ENCODE measurements at regions not wholly inside any gene's neighbourhood (a gene's known extent, or its start where the extent isn't known, plus 50 kb on each side); places are given as distances from the start of the nearest gene placed in this dataset.
"Not testable (repeated sequence)": the region's sequence is repeated elsewhere in the genome, so short reads cannot be mapped to it uniquely, and the experiment has no call there.

GRCh38 chr9:64468943-64469342, 816.1 kb downstream of the FOXD4L5 start:
- DNase-seq (ENCODE audit: low spot score); ATAC-seq; H3K4me2 ChIP-seq (ENCODE audit: low read depth, low read length); H4K20me1 ChIP-seq (ENCODE audit: insufficient read depth, low read length); FAIRE-seq; H3K79me2 ChIP-seq (ENCODE audit: insufficient read depth, low read length); H3K27ac ChIP-seq (ENCODE audit: extremely low read length, insufficient read depth, low read length); H3K4me1 ChIP-seq (ENCODE audit: insufficient read depth, low read length); H3K36me3 ChIP-seq (replicated peaks in 1 of 2; ENCODE audit: control insufficient read depth in 1 of 2, insufficient read depth in 2 of 2, low read length in 2 of 2); POLR2A ChIA-PET; in situ Hi-C loops (cut with HindIII; ENCODE audit: extremely low pct_ligation_motif_present, low pct_unique_long_range_greater_than_20kb); BruUV-seq (replicated peaks); H2AFZ ChIP-seq (ENCODE audit: low read length); H3K9me3 ChIP-seq (ENCODE audit: low read length); CTCF ChIA-PET (ENCODE audit: low intra/inter-chr PET ratio, low total read pairs); H3K9ac ChIP-seq (ENCODE audit: insufficient read depth, low read depth, low read length); H3K4me3 ChIP-seq (replicated peaks in 1 of 3; ENCODE audit: insufficient read depth in 1 of 3, low read depth in 2 of 3, low read length in 3 of 3); H3K27me3 ChIP-seq (ENCODE audit: control insufficient read depth in 1 of 2, insufficient read depth in 2 of 2, low read length in 2 of 2); intact Hi-C loops (cut with micrococcal nuclease; ENCODE audit: unreplicated experiment): not testable (repeated sequence)
- WGBS (ENCODE audit: low lambda C conversion rate): no CpG with 5 or more reads among the region's 8 CpGs

- ATAC-seq: peak; percentile 54; the same call in 2 of the 3 replicates
- H3K36me3 ChIP-seq (replicated peaks in 1 of 2; ENCODE audit: control insufficient read depth in 1 of 2, insufficient read depth in 2 of 2, low read length in 2 of 2); H3K9ac ChIP-seq (ENCODE audit: insufficient read depth, low read depth, low read length); H3K27ac ChIP-seq (ENCODE audit: extremely low read length, insufficient read depth, low read length); POLR2A ChIA-PET; DNase-seq (ENCODE audit: low spot score); CTCF ChIA-PET (ENCODE audit: low intra/inter-chr PET ratio, low total read pairs); intact Hi-C loops (cut with micrococcal nuclease; ENCODE audit: unreplicated experiment); H4K20me1 ChIP-seq (ENCODE audit: insufficient read depth, low read length); H3K79me2 ChIP-seq (ENCODE audit: insufficient read depth, low read length); BruUV-seq (replicated peaks); H2AFZ ChIP-seq (ENCODE audit: low read length); H3K4me2 ChIP-seq (ENCODE audit: low read depth, low read length); H3K4me3 ChIP-seq (replicated peaks in 1 of 3; ENCODE audit: insufficient read depth in 1 of 3, low read depth in 2 of 3, low read length in 3 of 3); in situ Hi-C loops (cut with HindIII; ENCODE audit: extremely low pct_ligation_motif_present, low pct_unique_long_range_greater_than_20kb); H3K4me1 ChIP-seq (ENCODE audit: insufficient read depth, low read length); FAIRE-seq; H3K27me3 ChIP-seq (ENCODE audit: control insufficient read depth in 1 of 2, insufficient read depth in 2 of 2, low read length in 2 of 2); H3K9me3 ChIP-seq (ENCODE audit: low read length): not testable (repeated sequence)
- 0% methylated on average over 2 of the region's 4 CpGs for WGBS (ENCODE audit: low lambda C conversion rate)
Measured at GRCh38 chr9:64466052-64466599, 818.9 kb downstream of the FOXD4L5 start.

GRCh38 chr9:64461885-64462284, 823.1 kb downstream of the FOXD4L5 start:
- not testable (repeated sequence) for BruUV-seq (replicated peaks)

GRCh38 chr9:64458642-64459041, 826.4 kb downstream of the FOXD4L5 start:
- in situ Hi-C loops (cut with HindIII; ENCODE audit: extremely low pct_ligation_motif_present, low pct_unique_long_range_greater_than_20kb); intact Hi-C loops (cut with micrococcal nuclease; ENCODE audit: unreplicated experiment); CTCF ChIA-PET (ENCODE audit: low intra/inter-chr PET ratio, low total read pairs); H3K4me2 ChIP-seq (ENCODE audit: low read depth, low read length); H3K9me3 ChIP-seq (ENCODE audit: low read length); H2AFZ ChIP-seq (ENCODE audit: low read length); H3K27me3 ChIP-seq (ENCODE audit: control insufficient read depth in 1 of 2, insufficient read depth in 2 of 2, low read length in 2 of 2); ATAC-seq; H3K79me2 ChIP-seq (ENCODE audit: insufficient read depth, low read length); H4K20me1 ChIP-seq (ENCODE audit: insufficient read depth, low read length); H3K4me1 ChIP-seq (ENCODE audit: insufficient read depth, low read length); FAIRE-seq; DNase-seq (ENCODE audit: low spot score); H3K9ac ChIP-seq (ENCODE audit: insufficient read depth, low read depth, low read length); H3K36me3 ChIP-seq (replicated peaks in 1 of 2; ENCODE audit: control insufficient read depth in 1 of 2, insufficient read depth in 2 of 2, low read length in 2 of 2); H3K27ac ChIP-seq (ENCODE audit: extremely low read length, insufficient read depth, low read length); BruUV-seq (replicated peaks); H3K4me3 ChIP-seq (replicated peaks in 1 of 3; ENCODE audit: insufficient read depth in 1 of 3, low read depth in 2 of 3, low read length in 3 of 3); POLR2A ChIA-PET: not testable (repeated sequence)
- WGBS (ENCODE audit: low lambda C conversion rate): 0% methylated on average over 3 of the region's 3 CpGs

More at GRCh38 chr9:64461885-64462284, 823.1 kb downstream of the FOXD4L5 start:
- WGBS (ENCODE audit: low lambda C conversion rate): no CpG with 5 or more reads among the region's 5 CpGs
- FAIRE-seq; H3K27me3 ChIP-seq (ENCODE audit: control insufficient read depth in 1 of 2, insufficient read depth in 2 of 2, low read length in 2 of 2); H3K9me3 ChIP-seq (ENCODE audit: low read length); CTCF ChIA-PET (ENCODE audit: low intra/inter-chr PET ratio, low total read pairs); DNase-seq (ENCODE audit: low spot score); POLR2A ChIA-PET; H2AFZ ChIP-seq (ENCODE audit: low read length); H3K4me3 ChIP-seq (replicated peaks in 1 of 3; ENCODE audit: insufficient read depth in 1 of 3, low read depth in 2 of 3, low read length in 3 of 3); H3K4me2 ChIP-seq (ENCODE audit: low read depth, low read length); H3K4me1 ChIP-seq (ENCODE audit: insufficient read depth, low read length); in situ Hi-C loops (cut with HindIII; ENCODE audit: extremely low pct_ligation_motif_present, low pct_unique_long_range_greater_than_20kb); intact Hi-C loops (cut with micrococcal nuclease; ENCODE audit: unreplicated experiment); H3K79me2 ChIP-seq (ENCODE audit: insufficient read depth, low read length); ATAC-seq; H3K27ac ChIP-seq (ENCODE audit: extremely low read length, insufficient read depth, low read length); H3K9ac ChIP-seq (ENCODE audit: insufficient read depth, low read depth, low read length); H4K20me1 ChIP-seq (ENCODE audit: insufficient read depth, low read length); H3K36me3 ChIP-seq (replicated peaks in 1 of 2; ENCODE audit: control insufficient read depth in 1 of 2, insufficient read depth in 2 of 2, low read length in 2 of 2): not testable (repeated sequence)
